Lower leg skin (tissue), 4 donors: ENCODE measurements at regions not wholly inside any gene's neighbourhood (a gene's known extent, or its start where the extent isn't known, plus 50 kb on each side); places are given as distances from the start of the nearest gene placed in this dataset.

Experiments used
- DNase-seq, 2 donors: peaks; one replicate each; pipeline ENCODE4 v3.0.0-alpha.2; 2019; ENCODE audit warnings: low spot score in 2 of 2
- H3K4me3 ChIP-seq: fragments of 200-600 bp; sonication (generic); 2 replicates; pipeline ENCODE4 v1.5.1; 2017; ENCODE audit warnings: mild to moderate bottlenecking, low read depth; ENCODE audit not compliant: poor library complexity, severe bottlenecking
- POLR2A ChIP-seq, 2 donors: fragments of 450-650 bp; IDR thresholded peaks; one replicate each; pipeline ENCODE4 v1.6.1; 2016 to 2017; ENCODE audit warnings: antibody characterized with exemption in 2 of 2, mild to moderate bottlenecking in 1 of 2, moderate library complexity in 1 of 2
- WGBS, 2 donors: methylation state at CpG; one replicate each; pipeline ENCODE4 v1.1.5; 2018; 5-methylcytosine and 5-hydroxymethylcytosine counted together
- intact Hi-C: fragments of 100-400 bp; cut with DNase I; formaldehyde crosslinking; loops from one replicate; pipeline ENCODE4 v1.15.0; 2023; ENCODE audit warnings: low total_unique reads
- TF ChIP-seq, protein P1 (sequence below), 3 donors: fragments of 450-650 bp; IDR thresholded peaks; one replicate each; pipeline ENCODE4 v1.5.1; 2016; ENCODE audit warnings: antibody characterized with exemption in 3 of 3, mild to moderate bottlenecking in 3 of 3, moderate library complexity in 2 of 3

DNA sequence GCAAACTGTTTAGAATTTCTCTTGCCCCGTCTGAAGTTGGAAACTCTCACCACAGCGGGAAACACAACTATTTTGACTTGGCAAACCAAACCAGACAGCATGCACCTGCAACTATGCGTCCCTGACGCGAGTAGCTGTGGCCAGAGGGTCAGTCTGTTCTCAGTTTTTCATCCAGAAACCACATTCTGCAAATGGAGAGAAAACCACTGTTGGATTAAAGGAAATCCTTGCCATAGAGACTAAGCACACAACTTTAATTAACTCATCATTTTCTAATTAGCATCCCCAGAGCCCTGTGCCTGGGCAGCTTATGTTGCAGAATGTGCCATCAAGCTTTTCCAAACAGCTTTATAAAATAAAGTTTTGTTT lies 415.7 kb upstream of the TCF4 start:
- no peak for DNase-seq
- intact Hi-C loops: loop anchor here (1.0 kb wide), 1 partner anchor 26 kb away; no protein-coding TSS in a partner anchor
- WGBS, 2 donors: 66 to 73% methylated on average over 5 of the region's 5 CpGs
- TF ChIP-seq, protein P1, sequence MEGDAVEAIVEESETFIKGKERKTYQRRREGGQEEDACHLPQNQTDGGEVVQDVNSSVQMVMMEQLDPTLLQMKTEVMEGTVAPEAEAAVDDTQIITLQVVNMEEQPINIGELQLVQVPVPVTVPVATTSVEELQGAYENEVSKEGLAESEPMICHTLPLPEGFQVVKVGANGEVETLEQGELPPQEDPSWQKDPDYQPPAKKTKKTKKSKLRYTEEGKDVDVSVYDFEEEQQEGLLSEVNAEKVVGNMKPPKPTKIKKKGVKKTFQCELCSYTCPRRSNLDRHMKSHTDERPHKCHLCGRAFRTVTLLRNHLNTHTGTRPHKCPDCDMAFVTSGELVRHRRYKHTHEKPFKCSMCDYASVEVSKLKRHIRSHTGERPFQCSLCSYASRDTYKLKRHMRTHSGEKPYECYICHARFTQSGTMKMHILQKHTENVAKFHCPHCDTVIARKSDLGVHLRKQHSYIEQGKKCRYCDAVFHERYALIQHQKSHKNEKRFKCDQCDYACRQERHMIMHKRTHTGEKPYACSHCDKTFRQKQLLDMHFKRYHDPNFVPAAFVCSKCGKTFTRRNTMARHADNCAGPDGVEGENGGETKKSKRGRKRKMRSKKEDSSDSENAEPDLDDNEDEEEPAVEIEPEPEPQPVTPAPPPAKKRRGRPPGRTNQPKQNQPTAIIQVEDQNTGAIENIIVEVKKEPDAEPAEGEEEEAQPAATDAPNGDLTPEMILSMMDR (IDR thresholded peaks at IDR 0.05): no peak
- TF ChIP-seq POLR2A (IDR thresholded peaks at IDR 0.05): no peak
- no peak overlapping the region for H3K4me3 ChIP-seq

DNA sequence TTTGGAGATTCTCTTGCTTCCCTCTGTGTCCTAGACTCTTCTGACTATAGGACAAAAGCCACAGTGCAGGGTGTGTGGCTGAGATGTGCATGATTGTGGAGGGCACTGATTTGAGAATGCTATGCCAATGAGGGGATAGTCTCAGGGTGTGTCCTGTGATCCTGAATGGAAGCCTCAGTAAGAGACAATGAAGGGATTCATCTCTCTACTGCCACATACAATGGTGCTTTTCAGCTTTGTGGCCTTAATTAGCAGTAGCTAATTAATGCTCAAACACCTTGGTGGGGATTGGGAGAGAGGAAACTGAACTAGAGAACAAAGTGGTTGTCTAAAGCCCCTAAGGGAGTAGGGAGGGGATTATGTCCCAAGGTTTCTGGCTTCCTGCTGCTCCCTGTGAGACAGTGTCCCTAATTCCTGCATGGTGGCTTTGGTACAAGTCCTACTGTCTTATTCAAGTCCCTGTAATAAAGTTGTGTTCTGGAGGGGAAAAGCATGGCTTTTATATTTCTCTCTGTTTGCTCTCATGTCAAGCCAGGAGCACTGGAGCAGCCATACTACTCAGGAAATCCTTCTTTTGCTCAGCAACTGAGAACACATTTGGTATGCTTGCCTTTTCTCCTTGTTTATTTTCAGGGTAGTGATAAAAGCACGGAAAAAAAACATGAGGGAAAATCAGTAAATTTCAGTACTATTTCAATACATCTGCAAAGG lies 415.2 kb upstream of the TCF4 start:
- 71 to 83% methylated on average over 1 of the region's 1 CpG for WGBS, 2 donors
- intact Hi-C loops: loop anchor here (1.0 kb wide), 1 partner anchor 26 kb away; no protein-coding TSS in a partner anchor
- no peak overlapping the region for H3K4me3 ChIP-seq
- TF ChIP-seq, protein P1 (IDR thresholded peaks at IDR 0.05): no peak
- no peak for TF ChIP-seq POLR2A (IDR thresholded peaks at IDR 0.05)
- DNase-seq: no peak

DNA sequence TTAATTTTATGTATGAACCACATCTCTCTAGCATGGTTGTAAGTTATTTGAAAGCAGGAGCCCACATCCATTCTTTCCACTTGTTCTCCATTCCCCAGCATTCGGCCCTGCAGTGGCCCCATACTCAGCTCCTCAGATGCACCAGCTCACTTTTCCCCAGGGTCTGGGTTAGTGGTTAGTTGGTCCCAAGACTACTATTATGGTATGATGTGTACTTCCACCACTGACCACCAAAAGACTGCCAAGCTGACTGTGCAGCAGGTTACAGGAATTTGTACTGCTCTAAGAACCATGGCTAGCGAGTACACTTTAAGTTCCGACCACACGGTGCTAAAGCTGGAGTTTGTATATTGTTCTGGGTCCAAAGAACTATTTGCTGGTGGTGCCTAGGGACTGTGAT lies 413.6 kb upstream of the TCF4 start:
- no peak for DNase-seq
- no peak for TF ChIP-seq POLR2A (IDR thresholded peaks at IDR 0.05)
- TF ChIP-seq, protein P1 (IDR thresholded peaks at IDR 0.05): no peak
- intact Hi-C loops: no loop called here
- WGBS, 2 donors: 86 to 88% methylated on average over 4 of the region's 4 CpGs
- H3K4me3 ChIP-seq: no peak overlapping the region

DNA sequence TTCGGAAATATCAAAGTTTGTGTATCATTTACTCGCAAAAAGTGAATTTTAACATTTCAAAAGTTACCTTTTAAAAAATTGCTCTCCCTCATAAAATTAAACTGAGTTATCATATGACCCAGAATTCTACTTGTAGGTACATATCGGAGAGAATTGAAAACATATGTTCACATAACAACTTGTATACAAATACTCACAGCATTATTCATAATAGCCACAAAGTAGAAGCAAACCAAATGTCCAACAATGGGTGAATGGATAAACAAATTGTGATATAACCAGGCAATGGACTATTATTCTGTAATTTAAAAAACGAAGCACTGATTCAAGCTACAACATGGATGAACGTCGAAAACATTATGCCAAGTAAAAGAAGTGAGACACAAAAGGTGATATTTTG lies 412.0 kb upstream of the TCF4 start:
- no peak overlapping the region for H3K4me3 ChIP-seq
- WGBS, 2 donors: 72 to 73% methylated on average over 6 of the region's 6 CpGs
- intact Hi-C loops: no loop called here
- DNase-seq: no peak
- TF ChIP-seq, protein P1 (IDR thresholded peaks at IDR 0.05): no peak
- no peak for TF ChIP-seq POLR2A (IDR thresholded peaks at IDR 0.05)

DNA sequence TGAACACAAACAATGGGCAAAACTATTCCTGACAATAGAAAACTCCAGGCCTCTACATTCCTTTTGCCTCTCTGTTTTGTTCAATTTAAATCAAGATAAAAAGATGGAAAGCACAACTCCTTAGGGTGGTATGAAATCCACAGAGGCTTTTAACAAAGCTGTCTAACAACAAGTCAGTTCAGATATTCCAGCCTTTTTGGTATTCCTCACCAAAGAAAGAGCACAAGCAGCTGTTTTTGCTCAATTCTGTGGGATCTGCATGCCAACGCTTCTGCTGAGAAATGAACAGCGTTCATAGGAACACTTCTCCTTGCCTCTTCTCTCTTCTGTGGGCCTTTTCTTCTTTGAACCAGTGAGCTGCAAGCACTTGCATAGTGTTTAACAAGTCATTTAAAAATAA lies 411.6 kb upstream of the TCF4 start:
- TF ChIP-seq, protein P1 (IDR thresholded peaks at IDR 0.05): no peak
- no peak for TF ChIP-seq POLR2A (IDR thresholded peaks at IDR 0.05)
- DNase-seq: no peak
- intact Hi-C loops: no loop called here
- H3K4me3 ChIP-seq: no peak overlapping the region
- 52 to 73% methylated on average over 2 of the region's 2 CpGs for WGBS, 2 donors
